ENCODE measurements at regions not wholly inside any gene's neighbourhood (a gene's known extent, or its start where the extent isn't known, plus 50 kb on each side); places are given as distances from the start of the nearest gene placed in this dataset.

- H3K9me3 ChIP-seq (ENCODE audit: control insufficient read depth in 3 of 3, low read length in 3 of 3): peaks cover 0 to 4% (median 0%) of the 10 kb centered on the region in 3 donors
- no peak overlapping the region for H3K4me3 ChIP-seq (ENCODE audit: low read length in 3 of 3)
- no peaks in the 10 kb centered on the region for H3K4me1 ChIP-seq (ENCODE audit: control insufficient read depth in 3 of 3, insufficient read depth in 3 of 3, low read length in 3 of 3)
- no peaks in the 10 kb centered on the region for H3K36me3 ChIP-seq (ENCODE audit: control insufficient read depth in 3 of 3, insufficient read depth in 3 of 3, low read length in 3 of 3)
- no peak overlapping the region for H3K9ac ChIP-seq (ENCODE audit: low read depth in 1 of 3, low read length in 3 of 3)
- no peak overlapping the region for H3K27ac ChIP-seq (ENCODE audit: low read depth, low read length)
- H3K27me3 ChIP-seq (ENCODE audit: control insufficient read depth in 3 of 3, insufficient read depth in 3 of 3, low read length in 3 of 3): no peaks in the 10 kb centered on the region
These were observed 296.5 kb upstream of the GYPC start for GRCh38 chr2:126359494-126359893.

- peaks cover 0 to 3% (median 0%) of the 10 kb centered on the region in 3 donors for H3K4me1 ChIP-seq (ENCODE audit: control insufficient read depth in 3 of 3, insufficient read depth in 3 of 3, low read length in 3 of 3)
These were observed 288.6 kb upstream of the GYPC start for GRCh38 chr2:126367361-126367760.

GRCh38 chr2:126368758-126369157 is 287.2 kb upstream of the GYPC start:
- H3K36me3 ChIP-seq (ENCODE audit: control insufficient read depth in 3 of 3, insufficient read depth in 3 of 3, low read length in 3 of 3): no peaks in the 10 kb centered on the region
- no peak overlapping the region for H3K27ac ChIP-seq (ENCODE audit: low read depth, low read length)
- H3K27me3 ChIP-seq (ENCODE audit: control insufficient read depth in 3 of 3, insufficient read depth in 3 of 3, low read length in 3 of 3): no peaks in the 10 kb centered on the region
- no peak overlapping the region for H3K4me3 ChIP-seq (ENCODE audit: low read length in 3 of 3)
- no peak overlapping the region for H3K9ac ChIP-seq (ENCODE audit: low read depth in 1 of 3, low read length in 3 of 3)
- no peaks in the 10 kb centered on the region for H3K9me3 ChIP-seq (ENCODE audit: control insufficient read depth in 3 of 3, low read length in 3 of 3)
- H3K4me1 ChIP-seq (ENCODE audit: control insufficient read depth in 3 of 3, insufficient read depth in 3 of 3, low read length in 3 of 3): peaks cover 0 to 3% (median 0%) of the 10 kb centered on the region in 3 donors

More at GRCh38 chr2:126367361-126367760, 288.6 kb upstream of the GYPC start:
- no peak overlapping the region for H3K4me3 ChIP-seq (ENCODE audit: low read length in 3 of 3)
- H3K27ac ChIP-seq (ENCODE audit: low read depth, low read length): no peak overlapping the region
- H3K9ac ChIP-seq (ENCODE audit: low read depth in 1 of 3, low read length in 3 of 3): no peak overlapping the region
- no peaks in the 10 kb centered on the region for H3K36me3 ChIP-seq (ENCODE audit: control insufficient read depth in 3 of 3, insufficient read depth in 3 of 3, low read length in 3 of 3)
- no peaks in the 10 kb centered on the region for H3K27me3 ChIP-seq (ENCODE audit: control insufficient read depth in 3 of 3, insufficient read depth in 3 of 3, low read length in 3 of 3)
- H3K9me3 ChIP-seq (ENCODE audit: control insufficient read depth in 3 of 3, low read length in 3 of 3): no peaks in the 10 kb centered on the region

- Histone ChIP-seq H3K27me3 (ENCODE audit: control insufficient read depth in 3 of 3, insufficient read depth in 3 of 3, low read length in 3 of 3) (no peaks in the 10 kb centered on the region), H3K4me3 (ENCODE audit: low read length in 3 of 3) (no peak overlapping the region), H3K9ac (ENCODE audit: low read depth in 1 of 3, low read length in 3 of 3) (no peak overlapping the region), H3K9me3 (ENCODE audit: control insufficient read depth in 3 of 3, low read length in 3 of 3) (no peaks in the 10 kb centered on the region), H3K36me3 (ENCODE audit: control insufficient read depth in 3 of 3, insufficient read depth in 3 of 3, low read length in 3 of 3) (no peaks in the 10 kb centered on the region), H3K27ac (ENCODE audit: low read depth, low read length) (no peak overlapping the region), H3K4me1 (ENCODE audit: control insufficient read depth in 3 of 3, insufficient read depth in 3 of 3, low read length in 3 of 3) (peaks cover 0 to 3% (median 0%) of the 10 kb centered on the region in 3 donors)
These were observed 285.8 kb upstream of the GYPC start for GRCh38 chr2:126370201-126370600.

DNA sequence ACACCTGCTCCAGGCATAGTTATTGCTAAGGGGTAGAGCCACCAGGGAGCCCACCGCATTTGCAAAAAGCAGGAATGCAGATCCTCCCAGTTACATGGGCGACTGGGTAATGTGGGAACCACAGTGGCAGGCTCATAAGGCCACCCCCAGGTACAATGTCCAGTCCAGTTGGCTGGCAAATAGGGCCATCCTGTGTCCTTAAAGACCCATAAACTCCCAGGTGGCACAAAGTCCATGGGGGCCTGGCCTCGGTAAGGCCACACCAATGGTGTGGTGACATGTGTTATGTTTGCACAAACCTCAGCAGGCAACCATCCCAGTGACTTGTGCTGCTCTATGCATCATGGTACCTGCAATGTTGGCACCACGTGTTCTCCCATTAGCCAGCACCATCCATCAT is 283.6 kb upstream of the GYPC start:
- H3K9ac ChIP-seq (ENCODE audit: low read depth in 1 of 3, low read length in 3 of 3): no peak overlapping the region

DNA sequence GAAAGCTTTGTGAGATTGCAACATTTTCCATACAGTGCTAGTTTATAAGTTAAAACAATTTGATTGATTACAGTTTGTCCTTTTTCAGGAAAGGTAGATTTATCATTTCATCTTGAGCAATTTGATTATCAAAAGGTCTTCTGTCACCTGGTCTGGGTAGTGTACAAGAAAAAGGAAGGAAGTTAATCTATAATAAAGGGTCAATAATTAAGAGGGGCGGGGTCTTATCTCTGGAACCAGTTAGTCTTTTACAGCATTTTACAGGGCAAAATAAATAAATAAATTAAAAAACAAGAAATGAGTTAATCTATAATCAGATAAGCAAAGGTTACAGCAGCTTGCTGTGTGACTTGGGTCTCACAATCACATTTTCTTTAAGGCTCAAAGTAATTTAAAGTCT is 277.8 kb upstream of the GYPC start:
- no peak overlapping the region for H3K27ac ChIP-seq (ENCODE audit: low read depth, low read length)
- no peaks in the 10 kb centered on the region for H3K4me1 ChIP-seq (ENCODE audit: control insufficient read depth in 3 of 3, insufficient read depth in 3 of 3, low read length in 3 of 3)
- peaks cover 0 to 9% (median 0%) of the 10 kb centered on the region in 3 donors for H3K27me3 ChIP-seq (ENCODE audit: control insufficient read depth in 3 of 3, insufficient read depth in 3 of 3, low read length in 3 of 3)
- no peaks in the 10 kb centered on the region for H3K36me3 ChIP-seq (ENCODE audit: control insufficient read depth in 3 of 3, insufficient read depth in 3 of 3, low read length in 3 of 3)
- H3K9ac ChIP-seq (ENCODE audit: low read depth in 1 of 3, low read length in 3 of 3): no peak overlapping the region
- no peaks in the 10 kb centered on the region for H3K9me3 ChIP-seq (ENCODE audit: control insufficient read depth in 3 of 3, low read length in 3 of 3)
- H3K4me3 ChIP-seq (ENCODE audit: low read length in 3 of 3): no peak overlapping the region

More for the DNA sequence above, 283.6 kb upstream of the GYPC start:
- H3K4me1 ChIP-seq (ENCODE audit: control insufficient read depth in 3 of 3, insufficient read depth in 3 of 3, low read length in 3 of 3): peaks cover 0 to 3% (median 0%) of the 10 kb centered on the region in 3 donors
- no peaks in the 10 kb centered on the region for H3K36me3 ChIP-seq (ENCODE audit: control insufficient read depth in 3 of 3, insufficient read depth in 3 of 3, low read length in 3 of 3)
- no peak overlapping the region for H3K4me3 ChIP-seq (ENCODE audit: low read length in 3 of 3)
- no peaks in the 10 kb centered on the region for H3K9me3 ChIP-seq (ENCODE audit: control insufficient read depth in 3 of 3, low read length in 3 of 3)
- no peaks in the 10 kb centered on the region for H3K27me3 ChIP-seq (ENCODE audit: control insufficient read depth in 3 of 3, insufficient read depth in 3 of 3, low read length in 3 of 3)
- no peak overlapping the region for H3K27ac ChIP-seq (ENCODE audit: low read depth, low read length)

GRCh38 chr2:126381091-126381490 is 274.9 kb upstream of the GYPC start:
- Histone ChIP-seq H3K27ac (ENCODE audit: low read depth, low read length) (no peak overlapping the region), H3K9ac (ENCODE audit: low read depth in 1 of 3, low read length in 3 of 3) (no peak overlapping the region), H3K4me1 (ENCODE audit: control insufficient read depth in 3 of 3, insufficient read depth in 3 of 3, low read length in 3 of 3) (no peaks in the 10 kb centered on the region), H3K27me3 (ENCODE audit: control insufficient read depth in 3 of 3, insufficient read depth in 3 of 3, low read length in 3 of 3) (peaks cover 0 to 9% (median 0%) of the 10 kb centered on the region in 3 donors), H3K4me3 (ENCODE audit: low read length in 3 of 3) (no peak overlapping the region), H3K9me3 (ENCODE audit: control insufficient read depth in 3 of 3, low read length in 3 of 3) (no peaks in the 10 kb centered on the region), H3K36me3 (ENCODE audit: control insufficient read depth in 3 of 3, insufficient read depth in 3 of 3, low read length in 3 of 3) (no peaks in the 10 kb centered on the region)

- Histone ChIP-seq H3K9me3 (ENCODE audit: control insufficient read depth in 3 of 3, low read length in 3 of 3) (no peaks in the 10 kb centered on the region), H3K27me3 (ENCODE audit: control insufficient read depth in 3 of 3, insufficient read depth in 3 of 3, low read length in 3 of 3) (peaks cover 0 to 9% (median 0%) of the 10 kb centered on the region in 3 donors), H3K9ac (ENCODE audit: low read depth in 1 of 3, low read length in 3 of 3) (no peak overlapping the region), H3K27ac (ENCODE audit: low read depth, low read length) (no peak overlapping the region), H3K4me3 (ENCODE audit: low read length in 3 of 3) (no peak overlapping the region), H3K36me3 (ENCODE audit: control insufficient read depth in 3 of 3, insufficient read depth in 3 of 3, low read length in 3 of 3) (no peaks in the 10 kb centered on the region), H3K4me1 (ENCODE audit: control insufficient read depth in 3 of 3, insufficient read depth in 3 of 3, low read length in 3 of 3) (no peaks in the 10 kb centered on the region)
These were observed 273.0 kb upstream of the GYPC start for GRCh38 chr2:126382998-126383397.

DNA sequence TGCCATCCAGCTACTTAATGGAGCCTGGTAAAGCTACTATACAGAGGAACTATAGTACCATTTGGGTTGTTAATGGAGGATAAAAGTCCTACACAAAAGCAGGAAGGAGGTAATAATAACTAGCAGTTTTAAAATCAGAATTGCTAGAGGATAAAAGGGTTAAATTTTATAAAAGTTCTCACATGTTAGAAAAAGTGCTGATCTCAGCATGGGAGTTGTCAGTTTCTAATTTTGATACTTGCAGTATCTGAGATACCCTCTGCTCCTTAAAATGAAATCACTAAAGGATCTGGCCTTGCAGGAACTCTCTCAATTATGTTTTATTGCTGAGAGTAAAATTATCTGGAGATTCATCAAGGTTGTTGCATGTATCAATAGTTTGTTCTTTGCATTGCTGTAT is 272.2 kb upstream of the GYPC start:
- Histone ChIP-seq H3K9ac (ENCODE audit: low read depth in 1 of 3, low read length in 3 of 3) (no peak overlapping the region), H3K36me3 (ENCODE audit: control insufficient read depth in 3 of 3, insufficient read depth in 3 of 3, low read length in 3 of 3) (no peaks in the 10 kb centered on the region), H3K9me3 (ENCODE audit: control insufficient read depth in 3 of 3, low read length in 3 of 3) (no peaks in the 10 kb centered on the region), H3K27ac (ENCODE audit: low read depth, low read length) (no peak overlapping the region), H3K4me3 (ENCODE audit: low read length in 3 of 3) (no peak overlapping the region), H3K4me1 (ENCODE audit: control insufficient read depth in 3 of 3, insufficient read depth in 3 of 3, low read length in 3 of 3) (no peaks in the 10 kb centered on the region), H3K27me3 (ENCODE audit: control insufficient read depth in 3 of 3, insufficient read depth in 3 of 3, low read length in 3 of 3) (peaks cover 0 to 9% (median 0%) of the 10 kb centered on the region in 3 donors)

DNA sequence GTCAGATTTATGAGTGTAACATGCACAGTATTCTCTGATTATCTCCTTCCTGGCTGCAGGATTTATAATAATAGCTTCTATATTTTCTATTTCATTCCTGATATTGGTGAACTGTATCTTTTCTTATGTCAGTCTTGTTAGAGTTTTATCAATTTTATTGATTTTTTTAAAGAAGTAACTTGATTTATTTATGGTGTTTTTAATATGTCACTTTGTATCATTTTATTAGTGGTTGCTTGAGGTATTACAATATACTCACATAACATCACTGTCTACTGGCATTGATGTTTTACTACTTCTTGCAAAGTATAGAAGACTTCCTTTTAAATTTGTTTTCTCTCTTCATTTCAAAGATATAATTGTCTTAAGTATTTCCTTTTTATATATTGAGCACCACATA is 270.5 kb upstream of the GYPC start:
- Histone ChIP-seq H3K4me3 (ENCODE audit: low read length in 3 of 3) (no peak overlapping the region), H3K36me3 (ENCODE audit: control insufficient read depth in 3 of 3, insufficient read depth in 3 of 3, low read length in 3 of 3) (no peaks in the 10 kb centered on the region), H3K4me1 (ENCODE audit: control insufficient read depth in 3 of 3, insufficient read depth in 3 of 3, low read length in 3 of 3) (no peaks in the 10 kb centered on the region), H3K9me3 (ENCODE audit: control insufficient read depth in 3 of 3, low read length in 3 of 3) (no peaks in the 10 kb centered on the region), H3K9ac (ENCODE audit: low read depth in 1 of 3, low read length in 3 of 3) (no peak overlapping the region), H3K27ac (ENCODE audit: low read depth, low read length) (no peak overlapping the region), H3K27me3 (ENCODE audit: control insufficient read depth in 3 of 3, insufficient read depth in 3 of 3, low read length in 3 of 3) (peaks cover 0 to 9% (median 0%) of the 10 kb centered on the region in 3 donors)

- no peak overlapping the region for H3K9ac ChIP-seq (ENCODE audit: low read depth in 1 of 3, low read length in 3 of 3)
- no peak overlapping the region for H3K27ac ChIP-seq (ENCODE audit: low read depth, low read length)
- no peaks in the 10 kb centered on the region for H3K9me3 ChIP-seq (ENCODE audit: control insufficient read depth in 3 of 3, low read length in 3 of 3)
- H3K4me3 ChIP-seq (ENCODE audit: low read length in 3 of 3): no peak overlapping the region
- H3K4me1 ChIP-seq (ENCODE audit: control insufficient read depth in 3 of 3, insufficient read depth in 3 of 3, low read length in 3 of 3): no peaks in the 10 kb centered on the region
- H3K27me3 ChIP-seq (ENCODE audit: control insufficient read depth in 3 of 3, insufficient read depth in 3 of 3, low read length in 3 of 3): peaks cover 0 to 6% (median 0%) of the 10 kb centered on the region in 3 donors
- no peaks in the 10 kb centered on the region for H3K36me3 ChIP-seq (ENCODE audit: control insufficient read depth in 3 of 3, insufficient read depth in 3 of 3, low read length in 3 of 3)
These were observed 270.0 kb upstream of the GYPC start for GRCh38 chr2:126385983-126386382.
